HG03354 (cell line): ENCODE measurements at regions not wholly inside any gene's neighbourhood (a gene's known extent, or its start where the extent isn't known, plus 50 kb on each side); places are given as distances from the start of the nearest gene placed in this dataset.

Experiments used
- ATAC-seq: cut with Tn5 transposase; IDR thresholded peaks from one replicate; pipeline ENCODE4 v1.9.1; 2021; ENCODE audit warnings: mild to moderate bottlenecking; ENCODE audit not compliant: unreplicated experiment, poor library complexity, severe bottlenecking

DNA sequence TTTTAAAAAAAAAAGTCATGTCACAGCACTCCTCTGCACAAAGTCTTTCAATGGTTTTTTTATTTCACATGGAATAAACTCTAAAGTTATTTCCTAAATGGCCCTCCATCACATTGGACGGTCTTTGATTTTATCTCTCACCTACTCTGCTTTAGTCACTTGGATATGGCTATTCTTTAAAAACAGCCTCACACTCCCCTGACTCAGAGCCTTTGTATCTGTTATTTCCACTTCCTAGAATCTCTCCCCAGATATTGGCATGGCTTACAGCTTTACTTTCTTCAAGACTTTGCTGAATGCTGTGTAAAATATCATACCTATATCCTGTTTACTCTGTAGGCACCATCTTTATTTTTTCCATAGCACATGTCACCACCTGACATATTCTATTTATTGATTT, 194.7 kb upstream of the MCHR2 start:
- no peak for ATAC-seq

DNA sequence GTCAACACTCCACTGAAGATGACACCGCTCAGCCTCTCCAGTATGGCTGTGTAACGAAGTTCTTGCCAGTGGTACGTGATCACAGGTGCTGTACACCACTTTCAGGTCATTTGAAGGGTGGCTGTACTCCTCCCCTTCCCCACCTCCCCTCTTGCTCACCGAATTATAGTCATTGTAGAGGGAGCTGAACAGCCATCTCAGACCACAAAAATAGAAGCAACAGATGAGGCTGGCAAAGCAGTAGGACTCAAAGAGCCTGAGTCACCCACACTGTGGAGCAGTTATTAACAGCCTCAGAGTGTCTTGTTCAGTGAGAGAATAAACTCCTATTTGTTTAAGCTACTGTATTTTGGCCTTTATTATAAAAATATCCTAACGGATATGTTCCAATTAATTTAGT, 192.5 kb upstream of the MCHR2 start:
- ATAC-seq, result no peak

- peak; percentile 73 for ATAC-seq
Observed at GRCh38 chr6:100185615-100186014, 191.6 kb upstream of the MCHR2 start.

DNA sequence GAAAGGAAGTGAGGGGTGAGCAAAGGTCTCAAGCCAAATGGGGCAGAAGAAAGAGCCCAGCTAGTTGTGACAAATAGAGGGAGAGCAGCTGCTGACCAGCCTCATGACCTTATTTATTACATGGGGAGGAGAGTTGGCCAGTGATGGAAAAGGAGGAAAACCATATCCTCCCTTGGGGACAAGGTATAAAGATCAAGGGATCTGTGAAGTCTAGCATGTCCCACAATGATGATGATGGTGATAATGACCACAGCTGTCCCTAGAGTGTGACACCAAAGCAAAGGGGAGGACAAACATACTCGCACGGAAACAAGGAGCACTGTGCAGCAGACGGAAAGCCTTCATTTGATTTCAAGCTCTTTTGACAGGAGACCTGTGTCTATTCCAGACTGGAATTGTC, 190.4 kb upstream of the MCHR2 start:
- no peak for ATAC-seq

DNA sequence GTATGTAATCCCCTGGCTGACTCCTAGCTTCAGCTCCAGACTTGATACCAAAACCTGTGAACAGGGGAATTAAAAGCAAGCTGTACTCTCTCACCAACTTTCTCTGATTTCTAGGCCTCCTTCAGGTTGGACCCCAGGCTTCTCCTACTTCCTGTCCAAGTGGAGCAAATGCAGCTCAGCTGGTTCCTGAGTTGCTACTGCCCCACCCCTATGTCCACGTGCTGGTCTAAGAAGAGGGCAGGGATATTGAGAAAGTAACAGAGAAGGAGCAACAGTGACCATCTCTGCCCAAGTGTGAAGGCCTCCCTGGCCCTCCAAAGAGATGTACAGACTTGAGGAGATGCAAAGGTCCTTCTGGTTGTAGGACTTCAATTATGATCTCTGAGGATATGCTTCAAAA, 188.3 kb upstream of the MCHR2 start:
- no peak for ATAC-seq

DNA sequence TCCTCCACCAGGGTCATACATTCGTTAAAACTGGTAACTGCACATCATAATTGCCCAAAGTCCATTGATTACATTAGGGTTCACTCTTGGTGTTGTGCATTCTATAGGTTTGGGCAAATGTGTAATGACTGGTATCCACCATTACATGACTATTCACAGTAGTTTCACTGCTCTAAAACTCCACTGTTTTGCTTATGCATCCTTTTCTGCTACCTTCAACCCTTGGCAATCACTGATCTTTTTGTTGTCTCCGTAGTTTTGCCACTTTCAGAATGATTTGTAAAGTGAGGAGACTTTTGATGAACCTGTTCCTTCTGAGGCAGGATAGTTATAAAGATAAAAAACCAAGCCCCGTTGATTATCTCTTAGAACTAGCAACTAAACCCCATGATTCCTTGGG, 187.3 kb upstream of the MCHR2 start:
- ATAC-seq, result no peak

DNA sequence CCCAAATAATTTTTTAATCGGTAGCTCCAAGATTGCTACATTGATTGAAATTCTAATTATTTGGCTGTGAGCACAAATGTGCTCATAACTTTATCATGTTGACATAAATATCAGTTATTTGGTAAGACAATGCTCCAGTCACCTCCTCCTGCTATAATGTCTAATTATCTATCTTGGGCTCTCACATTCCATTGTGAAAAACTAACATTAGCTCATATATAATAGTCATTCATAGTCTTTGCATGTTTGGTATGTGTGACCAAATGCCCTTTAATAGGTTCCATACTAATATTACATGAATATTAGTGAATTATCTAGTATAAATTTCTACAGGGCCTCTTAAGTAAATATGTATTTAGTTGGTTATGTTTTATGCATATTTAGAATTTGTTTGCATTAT, 185.6 kb upstream of the MCHR2 start:
- no peak for ATAC-seq

GRCh38 chr6:100177956-100178355, 183.9 kb upstream of the MCHR2 start:
- ATAC-seq, result no peak

DNA sequence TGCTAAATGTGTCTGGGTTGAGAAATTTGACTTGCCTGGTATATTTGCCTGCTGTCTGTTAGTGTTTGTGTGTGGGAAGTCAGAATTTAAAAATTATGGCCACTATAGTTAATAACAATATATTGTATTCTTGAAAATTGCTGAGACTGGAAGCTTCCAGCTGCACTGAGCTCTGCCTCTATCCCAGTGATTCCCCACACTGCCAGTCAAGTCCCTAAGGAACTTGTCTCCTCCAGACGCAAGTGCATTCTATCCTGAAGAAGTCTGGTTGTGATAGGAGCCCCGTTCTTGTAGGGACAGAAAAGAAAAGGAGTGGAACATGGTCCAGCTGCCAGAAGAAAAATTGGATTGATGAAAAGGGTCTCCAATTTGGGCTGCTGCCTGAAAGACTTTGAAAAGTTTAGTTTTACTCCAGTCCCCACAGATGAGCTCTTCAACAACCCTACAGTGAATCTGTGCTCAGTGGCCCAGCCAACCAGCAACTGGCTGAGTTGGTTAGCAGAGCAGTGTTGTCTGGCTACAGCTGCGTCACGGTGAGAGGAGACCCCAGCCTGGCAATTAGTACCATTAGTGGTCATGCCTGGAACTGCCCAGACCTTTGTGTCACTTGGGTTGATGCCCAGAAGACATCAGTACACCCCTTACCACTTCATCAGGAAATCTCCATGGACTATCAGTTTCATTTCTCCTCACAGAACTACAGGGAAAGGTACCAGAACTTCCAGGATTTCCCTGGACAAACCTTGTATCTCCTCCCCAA, 183.1 kb upstream of the MCHR2 start:
- ATAC-seq, result no peak

GRCh38 chr6:100176311-100176950, 182.4 kb upstream of the MCHR2 start:
- ATAC-seq, result no peak

DNA sequence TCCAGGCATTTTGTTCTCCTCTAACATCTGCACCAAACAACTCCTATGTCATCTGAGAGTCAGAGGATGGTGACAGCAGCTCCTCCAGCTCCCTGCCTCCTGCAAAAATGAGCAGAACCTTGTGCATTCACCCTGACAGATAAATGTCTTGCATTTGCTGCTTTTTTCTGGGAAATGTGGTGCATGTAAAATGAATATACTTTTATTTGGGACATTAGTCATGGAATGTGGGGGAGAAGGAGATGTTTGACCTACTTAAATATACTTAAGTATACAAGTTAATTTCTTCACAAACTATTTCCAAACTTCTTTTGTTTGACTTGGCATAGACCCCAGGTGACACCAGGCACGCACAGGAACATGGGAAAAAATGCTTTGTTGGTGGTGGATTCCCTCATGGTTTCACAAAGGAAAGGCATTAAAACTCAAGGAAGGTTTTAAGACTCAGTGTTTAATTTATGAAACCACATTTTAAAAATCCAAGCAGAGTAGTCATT, 181.8 kb upstream of the MCHR2 start:
- ATAC-seq, result no peak

GRCh38 chr6:100173211-100173610, 179.2 kb upstream of the MCHR2 start:
- no peak for ATAC-seq

DNA sequence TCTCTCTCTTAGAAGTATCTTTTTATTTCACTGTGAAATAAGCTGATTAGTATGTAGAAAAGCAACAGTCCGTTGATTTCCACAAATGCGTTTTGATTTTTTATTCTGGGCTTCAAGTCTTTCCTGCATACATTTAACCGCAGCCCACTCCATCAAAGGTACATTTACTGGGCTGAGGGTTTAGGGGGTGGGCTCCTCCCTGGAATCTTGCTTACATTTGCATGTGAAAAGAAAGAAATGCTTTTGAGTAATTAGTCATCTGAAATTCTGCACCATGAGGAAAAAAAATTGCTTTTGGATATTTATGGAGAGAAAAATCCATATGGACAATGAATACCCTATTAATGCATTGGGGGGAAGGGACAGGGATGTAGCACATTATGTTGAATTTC, 178.3 kb upstream of the MCHR2 start:
- ATAC-seq, result no peak

GRCh38 chr6:100171533-100172321, 177.7 kb upstream of the MCHR2 start:
- ATAC-seq, result peak; percentile 80

- ATAC-seq, result no peak
Observed at GRCh38 chr6:100168148-100168547, 174.1 kb upstream of the MCHR2 start.

GRCh38 chr6:100167585-100167984, 173.6 kb upstream of the MCHR2 start:
- ATAC-seq, result no peak

GRCh38 chr6:100166956-100167355, 172.9 kb upstream of the MCHR2 start:
- no peak for ATAC-seq

DNA sequence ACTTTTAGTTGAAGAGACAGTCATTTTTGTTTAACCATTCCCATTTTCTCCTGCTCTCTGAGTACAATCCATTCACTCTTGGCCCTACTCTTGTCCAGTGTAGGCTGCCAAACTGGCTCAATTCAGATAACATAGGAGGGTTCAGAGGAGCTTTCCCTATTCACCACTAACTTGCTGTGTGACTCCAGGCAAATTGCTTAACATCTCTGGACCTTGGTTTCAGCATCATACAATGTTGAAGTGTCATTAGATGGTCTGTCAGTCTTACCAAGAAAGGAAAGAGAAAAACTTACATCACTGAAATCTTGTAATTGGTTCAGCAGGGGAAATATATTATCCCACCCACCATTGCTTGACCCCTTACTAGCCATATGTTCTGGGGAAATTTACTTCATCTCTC, 171.4 kb upstream of the MCHR2 start:
- no peak for ATAC-seq

DNA sequence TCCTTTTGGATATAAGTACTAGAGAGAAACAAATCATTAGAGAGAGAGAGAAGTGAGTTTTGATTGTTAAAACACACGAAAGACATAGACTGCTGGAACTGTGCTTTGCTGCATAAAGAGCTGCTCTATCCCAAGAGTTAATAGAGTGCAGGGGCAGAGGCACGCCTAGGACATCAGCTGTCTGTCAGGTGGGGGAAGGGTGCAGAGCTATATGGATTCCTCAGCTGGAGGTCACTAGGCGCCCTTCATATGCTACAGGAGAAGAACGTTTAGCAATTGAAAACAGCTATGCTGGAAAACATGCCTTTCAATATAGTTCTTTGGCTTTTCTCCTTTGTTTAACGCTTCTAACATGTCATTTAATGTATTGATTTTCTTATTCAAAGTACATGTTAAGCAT, 169.0 kb upstream of the MCHR2 start:
- no peak for ATAC-seq

DNA sequence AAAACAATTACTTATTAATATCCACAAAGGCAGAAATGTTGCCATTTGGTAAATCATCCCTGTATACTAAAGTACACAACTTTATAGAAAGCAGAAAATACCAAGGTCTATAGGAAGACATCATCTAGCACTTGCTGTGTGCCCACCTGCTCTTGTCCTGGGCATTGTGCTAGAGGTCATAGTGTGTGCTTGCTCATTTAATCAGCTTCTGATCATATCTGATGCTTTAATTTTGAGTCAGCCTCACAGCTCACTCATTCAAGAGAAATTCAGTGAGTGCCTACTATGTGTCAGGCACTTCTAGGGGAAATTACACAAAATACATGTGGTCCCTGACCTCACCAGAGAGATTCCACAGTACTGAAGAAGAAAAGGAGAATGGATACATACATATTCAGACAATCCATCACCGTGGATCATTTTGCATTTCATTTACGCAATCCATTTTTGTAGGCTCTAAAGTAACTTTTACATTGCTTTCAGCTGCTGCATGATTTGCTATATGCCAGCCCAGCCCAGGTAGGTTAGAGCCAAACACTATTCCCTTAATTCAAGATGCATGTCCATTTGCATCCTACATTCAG, 167.9 kb upstream of the MCHR2 start:
- ATAC-seq, result no peak
